ENCODE measurements at regions not wholly inside any gene's neighbourhood (a gene's known extent, or its start where the extent isn't known, plus 50 kb on each side); places are given as distances from the start of the nearest gene placed in this dataset.

DNA sequence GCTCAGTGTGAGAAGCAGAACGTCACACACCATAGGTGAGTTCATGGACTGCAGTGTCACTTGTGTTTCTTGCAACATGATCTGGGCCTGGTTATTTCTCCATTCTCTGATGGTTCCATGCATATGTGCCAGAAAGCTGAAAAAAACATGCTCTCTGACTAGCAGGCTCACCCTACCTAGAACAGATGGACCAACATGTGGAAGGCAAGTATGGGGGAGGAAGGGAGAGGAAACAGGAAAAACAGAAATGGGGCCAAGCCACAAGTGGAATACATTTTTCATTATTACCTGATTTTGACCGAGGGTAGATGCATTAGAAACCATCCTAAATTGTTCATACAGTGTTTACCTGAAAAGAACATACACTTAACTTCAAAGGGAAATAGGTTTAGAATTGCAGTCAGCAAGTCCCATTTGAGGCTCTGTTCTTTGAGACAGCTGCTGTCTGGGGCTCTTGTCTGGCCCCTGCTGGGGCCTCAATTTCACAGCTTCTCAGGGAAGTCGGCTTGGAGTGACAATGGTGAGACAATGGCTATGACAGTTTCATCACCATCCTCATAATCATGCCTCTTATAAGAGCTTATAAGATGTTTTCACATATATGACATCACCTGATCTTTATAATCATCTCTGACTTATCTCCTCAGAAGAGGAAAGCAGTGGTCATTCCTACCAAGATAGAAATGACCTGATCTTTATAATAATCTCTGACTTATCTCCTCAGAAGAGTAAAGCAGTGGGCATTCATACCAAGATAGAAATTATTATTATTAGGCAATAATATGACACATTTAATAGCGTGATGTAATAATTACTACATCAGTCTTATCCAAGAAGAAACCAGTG, 327.3 kb downstream of the SIPA1L2 start:
- dilution Hi-C loops (cut with MboI; ENCODE audit: extremely low pct_ligation_motif_present, low sequenced_read_pairs) = no loop called here
- Histone ChIP-seq H3K9me1 (ENCODE audit: control insufficient read depth, extremely low read depth, insufficient read depth, low read length) (no peaks in the 10 kb centered on the region), H3K4me3 (ENCODE audit: control insufficient read depth in 2 of 3, extremely low read depth in 1 of 3, insufficient read depth in 2 of 3, low read depth in 1 of 3, low read length in 3 of 3) (no peak overlapping the region), H3K27me3 (ENCODE audit: control insufficient read depth, extremely low read depth, insufficient read depth, low read length) (peaks cover 5% of the 10 kb centered on the region), H3K4me2 (ENCODE audit: control insufficient read depth, extremely low read depth, insufficient read depth, low read depth, low read length) (no peak overlapping the region), H3K79me2 (ENCODE audit: control insufficient read depth, insufficient read depth, low read length) (no peaks in the 10 kb centered on the region), H3K36me3 (ENCODE audit: control insufficient read depth in 2 of 2, extremely low read depth in 1 of 2, insufficient read depth in 2 of 2, low read length in 2 of 2) (no peaks in the 10 kb centered on the region), H3K9me3 (ENCODE audit: control insufficient read depth, low read depth, low read length) (no peaks in the 10 kb centered on the region), H3K9ac (ENCODE audit: control insufficient read depth, extremely low read depth, insufficient read depth, low read length) (no peak overlapping the region), H3K4me1 (ENCODE audit: control insufficient read depth, extremely low read depth, insufficient read depth, low read length) (peaks cover 12% of the 10 kb centered on the region), H3K27ac (ENCODE audit: control insufficient read depth, insufficient read depth, low read length) (no peak overlapping the region), H2AFZ (ENCODE audit: control insufficient read depth, low read length) (no peak overlapping the region), H4K20me1 (ENCODE audit: control insufficient read depth, extremely low read depth, insufficient read depth, low read length) (no peaks in the 10 kb centered on the region)
- TF ChIP-seq EZH2 (IDR thresholded peaks at IDR 0.05; ENCODE audit: low read length) = no peak
- TF ChIP-seq, protein P1, sequence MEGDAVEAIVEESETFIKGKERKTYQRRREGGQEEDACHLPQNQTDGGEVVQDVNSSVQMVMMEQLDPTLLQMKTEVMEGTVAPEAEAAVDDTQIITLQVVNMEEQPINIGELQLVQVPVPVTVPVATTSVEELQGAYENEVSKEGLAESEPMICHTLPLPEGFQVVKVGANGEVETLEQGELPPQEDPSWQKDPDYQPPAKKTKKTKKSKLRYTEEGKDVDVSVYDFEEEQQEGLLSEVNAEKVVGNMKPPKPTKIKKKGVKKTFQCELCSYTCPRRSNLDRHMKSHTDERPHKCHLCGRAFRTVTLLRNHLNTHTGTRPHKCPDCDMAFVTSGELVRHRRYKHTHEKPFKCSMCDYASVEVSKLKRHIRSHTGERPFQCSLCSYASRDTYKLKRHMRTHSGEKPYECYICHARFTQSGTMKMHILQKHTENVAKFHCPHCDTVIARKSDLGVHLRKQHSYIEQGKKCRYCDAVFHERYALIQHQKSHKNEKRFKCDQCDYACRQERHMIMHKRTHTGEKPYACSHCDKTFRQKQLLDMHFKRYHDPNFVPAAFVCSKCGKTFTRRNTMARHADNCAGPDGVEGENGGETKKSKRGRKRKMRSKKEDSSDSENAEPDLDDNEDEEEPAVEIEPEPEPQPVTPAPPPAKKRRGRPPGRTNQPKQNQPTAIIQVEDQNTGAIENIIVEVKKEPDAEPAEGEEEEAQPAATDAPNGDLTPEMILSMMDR (optimal IDR thresholded peaks at IDR 0.05 in 1 of 3, IDR thresholded peaks at IDR 0.05 in 1 of 3, conservative IDR thresholded peaks at IDR 0.05 in 1 of 3; ENCODE audit: extremely low read depth in 1 of 3, insufficient read depth in 2 of 3, low read length in 3 of 3) = no peak
- DNase-seq (ENCODE audit: low read depth, low spot score) = no peak
- FAIRE-seq = no peak

DNA sequence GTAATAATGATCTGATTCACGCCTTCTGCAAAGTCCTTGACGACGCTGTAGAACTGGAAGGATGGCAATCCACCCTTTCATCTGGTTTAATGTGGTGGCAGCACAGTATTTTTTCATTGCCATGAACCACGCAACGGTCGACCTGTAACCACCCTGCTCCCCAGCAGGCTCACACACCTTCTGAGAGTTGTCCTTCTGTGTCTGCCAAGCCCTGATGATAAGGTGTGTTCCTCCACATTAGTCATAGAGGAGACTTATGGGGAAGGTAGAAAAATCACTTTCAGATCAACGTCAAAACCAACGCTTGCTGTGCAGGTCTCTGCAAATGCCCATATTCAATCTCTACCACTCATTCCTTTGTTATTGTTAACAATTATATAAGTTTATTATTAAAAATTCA, 328.7 kb downstream of the SIPA1L2 start:
- no peak for DNase-seq (ENCODE audit: low read depth, low spot score)
- Histone ChIP-seq H3K9me3 (ENCODE audit: control insufficient read depth, low read depth, low read length) (no peaks in the 10 kb centered on the region), H3K27ac (ENCODE audit: control insufficient read depth, insufficient read depth, low read length) (no peak overlapping the region), H3K79me2 (ENCODE audit: control insufficient read depth, insufficient read depth, low read length) (no peaks in the 10 kb centered on the region), H3K27me3 (ENCODE audit: control insufficient read depth, extremely low read depth, insufficient read depth, low read length) (no peaks in the 10 kb centered on the region), H3K4me1 (ENCODE audit: control insufficient read depth, extremely low read depth, insufficient read depth, low read length) (peaks cover 12% of the 10 kb centered on the region), H3K36me3 (ENCODE audit: control insufficient read depth in 2 of 2, extremely low read depth in 1 of 2, insufficient read depth in 2 of 2, low read length in 2 of 2) (no peaks in the 10 kb centered on the region), H3K9ac (ENCODE audit: control insufficient read depth, extremely low read depth, insufficient read depth, low read length) (no peak overlapping the region), H3K4me2 (ENCODE audit: control insufficient read depth, extremely low read depth, insufficient read depth, low read depth, low read length) (no peak overlapping the region), H3K4me3 (ENCODE audit: control insufficient read depth in 2 of 3, extremely low read depth in 1 of 3, insufficient read depth in 2 of 3, low read depth in 1 of 3, low read length in 3 of 3) (no peak overlapping the region), H3K9me1 (ENCODE audit: control insufficient read depth, extremely low read depth, insufficient read depth, low read length) (no peaks in the 10 kb centered on the region), H2AFZ (ENCODE audit: control insufficient read depth, low read length) (no peak overlapping the region), H4K20me1 (ENCODE audit: control insufficient read depth, extremely low read depth, insufficient read depth, low read length) (no peaks in the 10 kb centered on the region)
- FAIRE-seq = peak; percentile 9
- TF ChIP-seq, protein P1 (optimal IDR thresholded peaks at IDR 0.05 in 1 of 3, IDR thresholded peaks at IDR 0.05 in 1 of 3, conservative IDR thresholded peaks at IDR 0.05 in 1 of 3; ENCODE audit: extremely low read depth in 1 of 3, insufficient read depth in 2 of 3, low read length in 3 of 3) = no peak
- TF ChIP-seq EZH2 (IDR thresholded peaks at IDR 0.05; ENCODE audit: low read length) = no peak
- dilution Hi-C loops (cut with MboI; ENCODE audit: extremely low pct_ligation_motif_present, low sequenced_read_pairs) = no loop called here

Data from keratinocyte (primary cell).